ENCODE measurements at regions not wholly inside any gene's neighbourhood (a gene's known extent, or its start where the extent isn't known, plus 50 kb on each side); places are given as distances from the start of the nearest gene placed in this dataset.

DNA sequence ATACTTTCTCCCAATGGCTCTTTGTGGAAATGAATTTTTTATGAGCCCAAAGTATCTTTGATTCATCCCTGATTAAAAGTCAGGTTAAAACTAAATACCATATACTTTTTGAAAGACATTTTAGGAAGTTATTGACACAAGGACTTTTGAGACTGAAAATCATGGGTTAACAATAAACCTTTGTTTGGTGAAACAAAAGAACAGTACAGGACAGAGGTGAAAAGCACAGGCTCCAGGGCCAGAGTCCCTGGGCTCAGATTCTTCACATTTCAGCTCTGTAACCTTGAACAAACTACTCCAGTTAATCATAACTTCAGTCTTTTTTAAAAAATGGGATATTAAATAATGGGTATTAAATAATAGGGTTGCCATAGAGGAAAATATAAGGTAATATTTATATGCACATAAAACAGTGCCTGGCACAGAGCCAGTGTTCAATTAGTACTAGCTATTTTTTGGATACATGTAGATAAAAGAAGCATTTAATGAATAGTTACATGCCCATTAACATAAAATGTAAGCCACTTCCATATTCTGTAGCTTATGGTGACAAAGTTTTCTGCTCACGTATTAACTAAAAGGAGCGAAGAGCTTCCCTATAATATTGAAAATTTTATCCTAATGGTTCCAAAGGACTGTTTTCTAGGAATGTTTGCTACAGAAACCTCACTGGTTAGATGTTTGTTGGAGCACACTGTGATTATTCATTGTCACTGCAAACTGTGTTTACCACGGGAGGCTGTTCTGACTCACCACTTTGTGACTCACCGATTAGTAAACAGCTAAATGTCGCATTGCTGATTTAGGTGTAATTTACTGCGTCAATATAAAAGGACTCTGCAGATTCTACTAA, 255.4 kb downstream of the DAD1 start (continued):
- no peak for TF ChIP-seq CHCHD3 (CRISPR knock-in tag; IDR thresholded peaks at IDR 0.05)
- TF ChIP-seq SP4 (CRISPR knock-in tag; IDR thresholded peaks at IDR 0.05): no peak
- TF ChIP-seq, protein P1, sequence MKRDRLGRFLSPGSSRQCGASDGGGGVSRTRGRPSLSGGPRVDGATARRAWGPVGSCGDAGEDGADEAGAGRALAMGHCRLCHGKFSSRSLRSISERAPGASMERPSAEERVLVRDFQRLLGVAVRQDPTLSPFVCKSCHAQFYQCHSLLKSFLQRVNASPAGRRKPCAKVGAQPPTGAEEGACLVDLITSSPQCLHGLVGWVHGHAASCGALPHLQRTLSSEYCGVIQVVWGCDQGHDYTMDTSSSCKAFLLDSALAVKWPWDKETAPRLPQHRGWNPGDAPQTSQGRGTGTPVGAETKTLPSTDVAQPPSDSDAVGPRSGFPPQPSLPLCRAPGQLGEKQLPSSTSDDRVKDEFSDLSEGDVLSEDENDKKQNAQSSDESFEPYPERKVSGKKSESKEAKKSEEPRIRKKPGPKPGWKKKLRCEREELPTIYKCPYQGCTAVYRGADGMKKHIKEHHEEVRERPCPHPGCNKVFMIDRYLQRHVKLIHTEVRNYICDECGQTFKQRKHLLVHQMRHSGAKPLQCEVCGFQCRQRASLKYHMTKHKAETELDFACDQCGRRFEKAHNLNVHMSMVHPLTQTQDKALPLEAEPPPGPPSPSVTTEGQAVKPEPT (CRISPR knock-in tag; IDR thresholded peaks at IDR 0.05; ENCODE audit: low read depth): no peak
- peak; percentile 32; the same call in 1 of the 2 replicates for TF ChIP-seq GABPB1 (CRISPR knock-in tag; IDR thresholded peaks at IDR 0.05)
- TF ChIP-seq KDM6A (CRISPR knock-in tag; IDR thresholded peaks at IDR 0.05; ENCODE audit: low read depth): no peak
- TF ChIP-seq, protein P2, sequence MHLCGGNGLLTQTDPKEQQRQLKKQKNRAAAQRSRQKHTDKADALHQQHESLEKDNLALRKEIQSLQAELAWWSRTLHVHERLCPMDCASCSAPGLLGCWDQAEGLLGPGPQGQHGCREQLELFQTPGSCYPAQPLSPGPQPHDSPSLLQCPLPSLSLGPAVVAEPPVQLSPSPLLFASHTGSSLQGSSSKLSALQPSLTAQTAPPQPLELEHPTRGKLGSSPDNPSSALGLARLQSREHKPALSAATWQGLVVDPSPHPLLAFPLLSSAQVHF (CRISPR knock-in tag; IDR thresholded peaks at IDR 0.05): no peak
- TF ChIP-seq, protein P3, sequence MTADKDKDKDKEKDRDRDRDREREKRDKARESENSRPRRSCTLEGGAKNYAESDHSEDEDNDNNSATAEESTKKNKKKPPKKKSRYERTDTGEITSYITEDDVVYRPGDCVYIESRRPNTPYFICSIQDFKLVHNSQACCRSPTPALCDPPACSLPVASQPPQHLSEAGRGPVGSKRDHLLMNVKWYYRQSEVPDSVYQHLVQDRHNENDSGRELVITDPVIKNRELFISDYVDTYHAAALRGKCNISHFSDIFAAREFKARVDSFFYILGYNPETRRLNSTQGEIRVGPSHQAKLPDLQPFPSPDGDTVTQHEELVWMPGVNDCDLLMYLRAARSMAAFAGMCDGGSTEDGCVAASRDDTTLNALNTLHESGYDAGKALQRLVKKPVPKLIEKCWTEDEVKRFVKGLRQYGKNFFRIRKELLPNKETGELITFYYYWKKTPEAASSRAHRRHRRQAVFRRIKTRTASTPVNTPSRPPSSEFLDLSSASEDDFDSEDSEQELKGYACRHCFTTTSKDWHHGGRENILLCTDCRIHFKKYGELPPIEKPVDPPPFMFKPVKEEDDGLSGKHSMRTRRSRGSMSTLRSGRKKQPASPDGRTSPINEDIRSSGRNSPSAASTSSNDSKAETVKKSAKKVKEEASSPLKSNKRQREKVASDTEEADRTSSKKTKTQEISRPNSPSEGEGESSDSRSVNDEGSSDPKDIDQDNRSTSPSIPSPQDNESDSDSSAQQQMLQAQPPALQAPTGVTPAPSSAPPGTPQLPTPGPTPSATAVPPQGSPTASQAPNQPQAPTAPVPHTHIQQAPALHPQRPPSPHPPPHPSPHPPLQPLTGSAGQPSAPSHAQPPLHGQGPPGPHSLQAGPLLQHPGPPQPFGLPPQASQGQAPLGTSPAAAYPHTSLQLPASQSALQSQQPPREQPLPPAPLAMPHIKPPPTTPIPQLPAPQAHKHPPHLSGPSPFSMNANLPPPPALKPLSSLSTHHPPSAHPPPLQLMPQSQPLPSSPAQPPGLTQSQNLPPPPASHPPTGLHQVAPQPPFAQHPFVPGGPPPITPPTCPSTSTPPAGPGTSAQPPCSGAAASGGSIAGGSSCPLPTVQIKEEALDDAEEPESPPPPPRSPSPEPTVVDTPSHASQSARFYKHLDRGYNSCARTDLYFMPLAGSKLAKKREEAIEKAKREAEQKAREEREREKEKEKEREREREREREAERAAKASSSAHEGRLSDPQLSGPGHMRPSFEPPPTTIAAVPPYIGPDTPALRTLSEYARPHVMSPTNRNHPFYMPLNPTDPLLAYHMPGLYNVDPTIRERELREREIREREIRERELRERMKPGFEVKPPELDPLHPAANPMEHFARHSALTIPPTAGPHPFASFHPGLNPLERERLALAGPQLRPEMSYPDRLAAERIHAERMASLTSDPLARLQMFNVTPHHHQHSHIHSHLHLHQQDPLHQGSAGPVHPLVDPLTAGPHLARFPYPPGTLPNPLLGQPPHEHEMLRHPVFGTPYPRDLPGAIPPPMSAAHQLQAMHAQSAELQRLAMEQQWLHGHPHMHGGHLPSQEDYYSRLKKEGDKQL (CRISPR knock-in tag; IDR thresholded peaks at IDR 0.05; ENCODE audit: low read depth): peak; percentile 77
- no peak for TF ChIP-seq RFXANK (CRISPR knock-in tag; IDR thresholded peaks at IDR 0.05)
- TF ChIP-seq ZNF333 (CRISPR knock-in tag; IDR thresholded peaks at IDR 0.05; ENCODE audit: borderline replicate concordance): no peak
- no peak for TF ChIP-seq ZNF33B (CRISPR knock-in tag; IDR thresholded peaks at IDR 0.05)
- TF ChIP-seq, protein P4, sequence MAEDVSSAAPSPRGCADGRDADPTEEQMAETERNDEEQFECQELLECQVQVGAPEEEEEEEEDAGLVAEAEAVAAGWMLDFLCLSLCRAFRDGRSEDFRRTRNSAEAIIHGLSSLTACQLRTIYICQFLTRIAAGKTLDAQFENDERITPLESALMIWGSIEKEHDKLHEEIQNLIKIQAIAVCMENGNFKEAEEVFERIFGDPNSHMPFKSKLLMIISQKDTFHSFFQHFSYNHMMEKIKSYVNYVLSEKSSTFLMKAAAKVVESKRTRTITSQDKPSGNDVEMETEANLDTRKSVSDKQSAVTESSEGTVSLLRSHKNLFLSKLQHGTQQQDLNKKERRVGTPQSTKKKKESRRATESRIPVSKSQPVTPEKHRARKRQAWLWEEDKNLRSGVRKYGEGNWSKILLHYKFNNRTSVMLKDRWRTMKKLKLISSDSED (CRISPR knock-in tag; IDR thresholded peaks at IDR 0.05): no peak
- TF ChIP-seq SSRP1 (CRISPR knock-in tag; IDR thresholded peaks at IDR 0.05): peak; percentile 98
- no peak for TF ChIP-seq RFX3 (CRISPR knock-in tag; IDR thresholded peaks at IDR 0.05)
- TF ChIP-seq NR1H2 (CRISPR knock-in tag; IDR thresholded peaks at IDR 0.05; ENCODE audit: borderline replicate concordance, low read depth): no peak
- TF ChIP-seq HNRNPL (IDR thresholded peaks at IDR 0.05; ENCODE audit: low read depth, low read length): no peak
- no peak for TF ChIP-seq ZNF619 (CRISPR knock-in tag; IDR thresholded peaks at IDR 0.05)
- no peak for TF ChIP-seq RBAK (CRISPR knock-in tag; IDR thresholded peaks at IDR 0.05)
- TF ChIP-seq, protein P5, sequence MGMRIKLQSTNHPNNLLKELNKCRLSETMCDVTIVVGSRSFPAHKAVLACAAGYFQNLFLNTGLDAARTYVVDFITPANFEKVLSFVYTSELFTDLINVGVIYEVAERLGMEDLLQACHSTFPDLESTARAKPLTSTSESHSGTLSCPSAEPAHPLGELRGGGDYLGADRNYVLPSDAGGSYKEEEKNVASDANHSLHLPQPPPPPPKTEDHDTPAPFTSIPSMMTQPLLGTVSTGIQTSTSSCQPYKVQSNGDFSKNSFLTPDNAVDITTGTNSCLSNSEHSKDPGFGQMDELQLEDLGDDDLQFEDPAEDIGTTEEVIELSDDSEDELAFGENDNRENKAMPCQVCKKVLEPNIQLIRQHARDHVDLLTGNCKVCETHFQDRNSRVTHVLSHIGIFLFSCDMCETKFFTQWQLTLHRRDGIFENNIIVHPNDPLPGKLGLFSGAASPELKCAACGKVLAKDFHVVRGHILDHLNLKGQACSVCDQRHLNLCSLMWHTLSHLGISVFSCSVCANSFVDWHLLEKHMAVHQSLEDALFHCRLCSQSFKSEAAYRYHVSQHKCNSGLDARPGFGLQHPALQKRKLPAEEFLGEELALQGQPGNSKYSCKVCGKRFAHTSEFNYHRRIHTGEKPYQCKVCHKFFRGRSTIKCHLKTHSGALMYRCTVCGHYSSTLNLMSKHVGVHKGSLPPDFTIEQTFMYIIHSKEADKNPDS (CRISPR knock-in tag; IDR thresholded peaks at IDR 0.05): no peak
- no peak for TF ChIP-seq ZNF235 (CRISPR knock-in tag; IDR thresholded peaks at IDR 0.05; ENCODE audit: borderline replicate concordance)

Data from HepG2 (cell line).